D721Med (cell line): ENCODE measurements at regions not wholly inside any gene's neighbourhood (a gene's known extent, or its start where the extent isn't known, plus 50 kb on each side); places are given as distances from the start of the nearest gene placed in this dataset.

Source experiments
- DNase-seq: peaks from one replicate; pipeline ENCODE4 v3.0.0; 2011; ENCODE audit warnings: low spot score; ENCODE audit not compliant: insufficient read length
- FAIRE-seq: peaks from 2 replicates; lab custom pipeline; 2011; peaks lifted over from hg19 to GRCh38; lab: Jason Lieb, UNC
- CTCF ChIP-seq: IDR thresholded peaks from 2 replicates; pipeline ENCODE4 v1.5.1; 2012; ENCODE audit warnings: mild to moderate bottlenecking, control low read depth; ENCODE audit not compliant: insufficient read depth; ENCODE audit errors: missing control alignments

- no peak for DNase-seq
- TF ChIP-seq CTCF: no peak
- FAIRE-seq: no peak
Measured at GRCh38 chr9:80046481-80046880, 474.7 kb downstream of the TLE4 start.

GRCh38 chr9:80041821-80042220 is 470.1 kb downstream of the TLE4 start:
- no peak for TF ChIP-seq CTCF
- FAIRE-seq: no peak
- DNase-seq: no peak

GRCh38 chr9:80040457-80040856 is 468.7 kb downstream of the TLE4 start:
- no peak for TF ChIP-seq CTCF
- DNase-seq (no peak), FAIRE-seq (peak; percentile 88)

- DNase-seq: no peak
- no peak for TF ChIP-seq CTCF
- FAIRE-seq: no peak
Measured at GRCh38 chr9:80030801-80031200, 459.0 kb downstream of the TLE4 start.

GRCh38 chr9:80028501-80028900 is 456.7 kb downstream of the TLE4 start:
- TF ChIP-seq CTCF: no peak
- FAIRE-seq (no peak), DNase-seq (no peak)

- DNase-seq (no peak), FAIRE-seq (no peak)
- TF ChIP-seq CTCF: no peak
Measured at GRCh38 chr9:80025796-80026520, 454.2 kb downstream of the TLE4 start.

- FAIRE-seq (no peak), DNase-seq (no peak)
- no peak for TF ChIP-seq CTCF
Measured at GRCh38 chr9:80025131-80025530, 453.4 kb downstream of the TLE4 start.
